ENCODE measurements at regions not wholly inside any gene's neighbourhood (a gene's known extent, or its start where the extent isn't known, plus 50 kb on each side); places are given as distances from the start of the nearest gene placed in this dataset.

DNA sequence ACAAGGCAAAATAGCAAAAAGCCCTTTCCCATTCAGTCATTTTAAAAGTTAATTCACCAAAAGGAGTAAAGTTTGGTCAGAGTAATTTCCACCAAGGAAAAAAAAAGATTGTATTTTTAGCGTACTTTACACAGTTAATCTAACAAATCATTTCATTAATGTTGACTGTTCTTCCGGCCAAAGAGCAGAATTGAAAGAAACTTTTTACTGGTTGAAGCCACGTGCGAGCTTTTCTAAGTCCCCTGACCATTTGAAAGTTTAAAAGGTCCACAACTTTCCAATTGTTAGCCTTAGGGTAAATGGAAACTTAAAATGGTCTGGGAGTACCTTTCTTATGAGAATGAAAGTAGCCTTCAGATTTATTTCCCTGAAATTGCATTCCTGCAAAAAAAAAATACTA is 296.7 kb downstream of the ARL4A start:
- ATAC-seq (no peak), DNase-seq (no peak)
- H3K27me3 Mint-ChIP-seq, result peaks cover 5% of the 10 kb centered on the region
- no peak overlapping the region for H3K4me3 Mint-ChIP-seq
- CTCF ChIA-PET, result no interaction called here
- no peaks in the 10 kb centered on the region for H3K9me3 Mint-ChIP-seq (ENCODE audit: low read depth)
- H3K36me3 Mint-ChIP-seq (ENCODE audit: low read depth), result no peaks in the 10 kb centered on the region
- no peak overlapping the region for H3K27ac Mint-ChIP-seq
- intact Hi-C loops (cut with DNase I, micrococcal nuclease), result no loop called here
- H3K4me1 Mint-ChIP-seq, result no peaks in the 10 kb centered on the region
- POLR2A ChIA-PET, result no interaction called here

- Mint-ChIP-seq H3K27me3 (peaks cover 5% of the 10 kb centered on the region), H3K36me3 (ENCODE audit: low read depth) (no peaks in the 10 kb centered on the region), H3K4me1 (no peaks in the 10 kb centered on the region), H3K27ac (no peak overlapping the region), H3K9me3 (ENCODE audit: low read depth) (no peaks in the 10 kb centered on the region), H3K4me3 (no peak overlapping the region)
- intact Hi-C loops (cut with DNase I, micrococcal nuclease), result no loop called here
- ChIA-PET POLR2A (no interaction called here), CTCF (no interaction called here)
- ATAC-seq (no peak), DNase-seq (no peak)
Measured at GRCh38 chr7:12985228-12985627, 297.8 kb downstream of the ARL4A start.

GRCh38 chr7:12985752-12986151 is 298.3 kb downstream of the ARL4A start:
- Mint-ChIP-seq H3K27ac (no peak overlapping the region), H3K9me3 (ENCODE audit: low read depth) (no peaks in the 10 kb centered on the region), H3K4me3 (no peak overlapping the region), H3K4me1 (no peaks in the 10 kb centered on the region), H3K27me3 (peaks cover 5% of the 10 kb centered on the region), H3K36me3 (ENCODE audit: low read depth) (no peaks in the 10 kb centered on the region)
- ChIA-PET CTCF (interaction anchor here (0.5 kb wide), 1 partner anchor 27 kb away, joined by 4 read pairs; no protein-coding TSS in a partner anchor), POLR2A (no interaction called here)
- ATAC-seq (no peak), DNase-seq (no peak)
- intact Hi-C loops (cut with DNase I, micrococcal nuclease), result no loop called here

DNA sequence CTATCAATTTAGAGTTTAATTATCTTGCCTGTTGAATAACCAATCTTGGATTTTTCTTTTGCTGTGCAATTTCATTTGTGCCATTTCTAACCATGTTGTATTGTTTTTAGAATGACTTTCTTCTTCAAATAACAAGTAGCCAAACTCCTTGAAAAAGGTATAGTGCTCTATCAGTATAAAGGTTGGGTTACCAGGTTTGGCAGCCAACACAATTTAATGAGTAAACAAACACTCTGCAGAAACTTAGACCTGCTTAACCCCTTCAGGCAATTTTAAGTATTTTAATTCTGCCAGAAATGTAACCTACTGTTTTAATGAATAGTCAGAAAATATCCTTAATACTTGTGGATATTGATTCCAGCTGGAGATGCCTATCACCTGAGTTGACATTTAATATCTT is 299.8 kb downstream of the ARL4A start:
- POLR2A ChIA-PET, result no interaction called here
- DNase-seq (no peak), ATAC-seq (no peak)
- no peaks in the 10 kb centered on the region for H3K9me3 Mint-ChIP-seq (ENCODE audit: low read depth)
- no peaks in the 10 kb centered on the region for H3K36me3 Mint-ChIP-seq (ENCODE audit: low read depth)
- H3K4me1 Mint-ChIP-seq, result no peaks in the 10 kb centered on the region
- no peak overlapping the region for H3K4me3 Mint-ChIP-seq
- CTCF ChIA-PET, result no interaction called here
- peaks cover 5% of the 10 kb centered on the region for H3K27me3 Mint-ChIP-seq
- no peak overlapping the region for H3K27ac Mint-ChIP-seq
- intact Hi-C loops (cut with DNase I, micrococcal nuclease), result no loop called here

DNA sequence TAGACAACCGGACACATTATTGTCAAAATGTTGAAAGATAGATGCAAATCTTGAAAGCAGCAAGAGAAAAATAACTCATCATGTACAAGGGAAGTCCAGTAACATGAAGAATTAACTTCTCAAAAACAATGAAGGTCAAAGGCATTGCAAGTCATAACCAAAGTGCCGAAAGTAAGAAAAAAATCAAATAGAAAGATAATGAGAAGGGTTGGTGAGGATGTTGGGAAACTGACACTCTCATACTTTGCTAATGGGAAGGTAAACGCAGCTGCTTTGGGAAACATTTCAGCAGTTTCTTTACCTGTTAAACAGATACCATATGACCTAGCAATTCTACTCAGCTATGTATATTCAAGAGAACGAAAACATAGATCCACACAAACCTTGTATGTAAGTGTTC is 303.0 kb downstream of the ARL4A start:
- ATAC-seq (no peak), DNase-seq (no peak)
- H3K4me3 Mint-ChIP-seq, result no peak overlapping the region
- no peaks in the 10 kb centered on the region for H3K9me3 Mint-ChIP-seq (ENCODE audit: low read depth)
- intact Hi-C loops (cut with DNase I, micrococcal nuclease), result no loop called here
- H3K27me3 Mint-ChIP-seq, result peaks cover 1% of the 10 kb centered on the region
- H3K27ac Mint-ChIP-seq, result no peak overlapping the region
- POLR2A ChIA-PET, result no interaction called here
- CTCF ChIA-PET, result no interaction called here
- H3K4me1 Mint-ChIP-seq, result no peaks in the 10 kb centered on the region
- H3K36me3 Mint-ChIP-seq (ENCODE audit: low read depth), result no peaks in the 10 kb centered on the region

GRCh38 chr7:12993025-12993424 is 305.6 kb downstream of the ARL4A start:
- DNase-seq (no peak), ATAC-seq (no peak)
- intact Hi-C loops (cut with DNase I, micrococcal nuclease), result no loop called here
- H3K4me1 Mint-ChIP-seq, result no peaks in the 10 kb centered on the region
- H3K27me3 Mint-ChIP-seq, result no peaks in the 10 kb centered on the region
- no peak overlapping the region for H3K27ac Mint-ChIP-seq
- ChIA-PET CTCF (no interaction called here), POLR2A (no interaction called here)
- no peaks in the 10 kb centered on the region for H3K9me3 Mint-ChIP-seq (ENCODE audit: low read depth)
- H3K36me3 Mint-ChIP-seq (ENCODE audit: low read depth), result no peaks in the 10 kb centered on the region
- H3K4me3 Mint-ChIP-seq, result no peak overlapping the region

DNA sequence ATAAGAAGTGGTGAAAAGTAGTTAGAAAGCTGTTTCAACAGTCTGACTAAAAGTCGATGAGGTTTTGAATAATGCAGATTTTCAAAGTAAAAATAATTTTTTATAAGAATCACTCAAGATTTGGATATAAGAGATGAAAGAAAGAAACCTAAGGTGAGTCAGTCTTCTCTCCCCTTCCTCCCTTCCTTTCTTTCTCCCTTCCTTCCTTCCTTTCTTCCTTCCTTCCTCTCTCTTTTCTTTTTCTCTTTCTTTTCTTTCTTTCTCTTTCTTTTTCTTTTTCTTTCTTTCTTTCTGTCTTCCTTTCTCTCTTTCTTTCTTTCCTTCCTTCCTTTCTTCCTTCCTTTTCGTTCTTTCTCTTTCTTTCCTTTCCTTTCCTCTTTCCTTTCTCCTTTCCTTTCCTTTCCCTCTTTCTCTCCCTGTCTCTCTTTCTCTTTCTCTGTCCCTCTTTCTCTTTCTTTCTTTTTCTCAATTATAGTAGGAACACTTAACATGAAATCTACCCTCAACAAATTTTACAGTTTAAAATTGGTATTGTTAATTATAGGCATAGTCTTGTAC is 308.6 kb downstream of the ARL4A start:
- H3K4me1 Mint-ChIP-seq, result no peaks in the 10 kb centered on the region
- no peak overlapping the region for H3K27ac Mint-ChIP-seq
- no peak for ATAC-seq
- no peak for DNase-seq
- ChIA-PET POLR2A (no interaction called here), CTCF (no interaction called here)
- H3K36me3 Mint-ChIP-seq (ENCODE audit: low read depth), result no peaks in the 10 kb centered on the region
- no peak overlapping the region for H3K4me3 Mint-ChIP-seq
- intact Hi-C loops (cut with DNase I, micrococcal nuclease), result no loop called here
- H3K9me3 Mint-ChIP-seq (ENCODE audit: low read depth), result peaks cover 4% of the 10 kb centered on the region
- peaks cover 1% of the 10 kb centered on the region for H3K27me3 Mint-ChIP-seq

DNA sequence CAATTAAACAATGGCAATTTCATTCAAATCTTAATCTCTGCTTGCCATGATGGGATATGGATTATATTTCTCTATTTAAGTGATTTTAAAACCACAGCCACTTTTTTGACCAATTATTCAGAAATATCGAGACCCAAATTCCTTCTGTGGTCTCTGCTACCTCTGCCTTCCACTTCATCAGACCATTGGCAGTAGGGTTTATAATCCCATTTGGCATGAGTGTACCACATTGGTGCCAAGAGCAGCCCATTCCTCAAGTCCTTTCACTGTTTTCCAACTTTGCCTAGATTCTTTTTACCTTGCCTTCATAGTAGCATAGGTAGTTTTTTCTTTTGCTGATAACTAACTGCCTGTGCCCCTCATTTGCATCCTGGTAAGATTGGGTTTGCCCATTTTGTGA is 319.9 kb downstream of the ARL4A start:
- H3K36me3 Mint-ChIP-seq (ENCODE audit: low read depth), result peaks cover 2% of the 10 kb centered on the region
- DNase-seq (no peak), ATAC-seq (no peak)
- H3K9me3 Mint-ChIP-seq (ENCODE audit: low read depth), result peaks cover 2% of the 10 kb centered on the region
- H3K4me3 Mint-ChIP-seq, result no peak overlapping the region
- ChIA-PET CTCF (no interaction called here), POLR2A (no interaction called here)
- no peak overlapping the region for H3K27ac Mint-ChIP-seq
- H3K27me3 Mint-ChIP-seq, result peaks cover 8% of the 10 kb centered on the region
- intact Hi-C loops (cut with DNase I, micrococcal nuclease), result no loop called here
- H3K4me1 Mint-ChIP-seq, result no peaks in the 10 kb centered on the region

GRCh38 chr7:13009517-13009916 is 322.1 kb downstream of the ARL4A start:
- Mint-ChIP-seq H3K36me3 (ENCODE audit: low read depth) (peaks cover 2% of the 10 kb centered on the region), H3K9me3 (ENCODE audit: low read depth) (peaks cover 2% of the 10 kb centered on the region), H3K27me3 (peaks cover 8% of the 10 kb centered on the region), H3K27ac (no peak overlapping the region), H3K4me1 (no peaks in the 10 kb centered on the region), H3K4me3 (no peak overlapping the region)
- DNase-seq (no peak), ATAC-seq (no peak)
- ChIA-PET POLR2A (no interaction called here), CTCF (interaction anchor here (1.8 to 1.9 kb wide), 2 partner anchors 9 to 14 kb away, joined by 5 to 7 read pairs; no protein-coding TSS in a partner anchor)
- intact Hi-C loops (cut with DNase I, micrococcal nuclease), result no loop called here

- ChIA-PET CTCF (no interaction called here), POLR2A (no interaction called here)
- Mint-ChIP-seq H3K9me3 (ENCODE audit: low read depth) (peaks cover 2% of the 10 kb centered on the region), H3K4me1 (no peaks in the 10 kb centered on the region), H3K27me3 (peaks cover 8% of the 10 kb centered on the region), H3K36me3 (ENCODE audit: low read depth) (peaks cover 2% of the 10 kb centered on the region), H3K27ac (no peak overlapping the region), H3K4me3 (no peak overlapping the region)
- intact Hi-C loops (cut with DNase I, micrococcal nuclease), result no loop called here
- DNase-seq (no peak), ATAC-seq (no peak)
Measured at GRCh38 chr7:13014011-13014410, 326.6 kb downstream of the ARL4A start.

DNA sequence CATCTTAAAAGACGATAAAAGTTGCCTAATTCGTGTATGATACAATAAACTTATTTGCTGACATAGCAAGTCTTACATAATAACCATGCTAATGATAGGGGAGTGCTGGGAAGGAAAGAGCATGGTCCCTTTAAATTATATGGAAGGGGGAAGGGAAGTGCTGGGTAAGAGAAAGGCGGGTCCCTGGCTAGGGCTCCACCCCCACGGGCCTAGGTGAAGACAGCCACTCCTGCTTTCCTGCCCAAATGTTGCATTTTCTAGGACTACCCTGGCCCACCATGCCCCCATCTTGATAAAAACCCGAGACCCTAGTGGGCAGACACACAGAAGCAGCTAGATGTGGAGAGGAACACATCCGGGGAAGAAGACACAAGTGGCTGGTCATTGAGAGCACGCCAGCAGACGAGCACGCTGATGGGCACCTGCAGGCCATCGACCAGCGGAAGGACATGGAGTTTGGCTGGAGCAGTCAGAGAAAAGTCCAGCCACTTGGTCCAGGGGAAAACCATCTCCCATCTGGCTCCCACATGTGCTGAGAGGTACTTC is 328.7 kb downstream of the ARL4A start:
- H3K27me3 Mint-ChIP-seq, result peaks cover 8% of the 10 kb centered on the region

GRCh38 chr7:13016592-13017332 is 329.3 kb downstream of the ARL4A start:
- Mint-ChIP-seq H3K4me1 (no peaks in the 10 kb centered on the region), H3K27ac (no peak overlapping the region), H3K9me3 (ENCODE audit: low read depth) (no peaks in the 10 kb centered on the region), H3K4me3 (no peak overlapping the region), H3K27me3 (peaks cover 7% of the 10 kb centered on the region), H3K36me3 (ENCODE audit: low read depth) (no peaks in the 10 kb centered on the region)
- ChIA-PET CTCF (no interaction called here), POLR2A (no interaction called here)
- DNase-seq (no peak), ATAC-seq (no peak)
- intact Hi-C loops (cut with DNase I, micrococcal nuclease), result no loop called here

More for the DNA sequence above, 328.7 kb downstream of the ARL4A start:
- Mint-ChIP-seq H3K4me3 (no peak overlapping the region), H3K4me1 (no peaks in the 10 kb centered on the region), H3K27ac (no peak overlapping the region), H3K36me3 (ENCODE audit: low read depth) (peaks cover 2% of the 10 kb centered on the region), H3K9me3 (ENCODE audit: low read depth) (peaks cover 2% of the 10 kb centered on the region)
- ATAC-seq (no peak), DNase-seq (no peak)
- intact Hi-C loops (cut with DNase I, micrococcal nuclease), result no loop called here
- ChIA-PET POLR2A (no interaction called here), CTCF (interaction anchor here (0.6 to 0.7 kb wide), 2 partner anchors 145 to 818 kb away, joined by 3 read pairs; no protein-coding TSS in a partner anchor)
